Right forelimb (tissue), 1 donor: ENCODE measurements at regions not wholly inside any gene's neighbourhood (a gene's known extent, or its start where the extent isn't known, plus 50 kb on each side); places are given as distances from the start of the nearest gene placed in this dataset.
"Not testable (repeated sequence)": the region's sequence is repeated elsewhere in the genome, so short reads cannot be mapped to it uniquely, and the experiment has no call there.

Source experiments
- DNase-seq: peaks from one replicate; pipeline ENCODE4 v3.0.0-alpha.2; 2018

- DNase-seq = no peak
These were observed 126.9 kb upstream of the BCOR start for GRCh38 chrX:40224658-40225057.

- DNase-seq = not testable (repeated sequence)
These were observed 124.9 kb upstream of the BCOR start for GRCh38 chrX:40222612-40223011.

GRCh38 chrX:40213092-40213491 is 115.3 kb upstream of the BCOR start:
- DNase-seq = no peak

- DNase-seq = no peak
These were observed 112.3 kb upstream of the BCOR start for GRCh38 chrX:40209951-40210617.

- DNase-seq = no peak
These were observed 109.9 kb upstream of the BCOR start for GRCh38 chrX:40207626-40208025.

GRCh38 chrX:40205471-40205870 is 107.7 kb upstream of the BCOR start:
- no peak for DNase-seq

GRCh38 chrX:40202456-40202855 is 104.7 kb upstream of the BCOR start:
- DNase-seq = no peak

- no peak for DNase-seq
These were observed 103.6 kb upstream of the BCOR start for GRCh38 chrX:40201329-40201885.

- no peak for DNase-seq
These were observed 101.9 kb upstream of the BCOR start for GRCh38 chrX:40199704-40200103.

- DNase-seq = no peak
These were observed 99.3 kb upstream of the BCOR start for GRCh38 chrX:40197071-40197470.

- no peak for DNase-seq
These were observed 97.6 kb upstream of the BCOR start for GRCh38 chrX:40195368-40195767.

- DNase-seq = no peak
These were observed 94.4 kb upstream of the BCOR start for GRCh38 chrX:40192196-40192595.

GRCh38 chrX:40189637-40190036 is 91.9 kb upstream of the BCOR start:
- DNase-seq = no peak

- no peak for DNase-seq
These were observed 91.0 kb upstream of the BCOR start for GRCh38 chrX:40188573-40189417.

- DNase-seq = no peak
These were observed 87.2 kb upstream of the BCOR start for GRCh38 chrX:40184968-40185367.

GRCh38 chrX:40182615-40183014 is 84.9 kb upstream of the BCOR start:
- DNase-seq = no peak

GRCh38 chrX:40182095-40182494 is 84.3 kb upstream of the BCOR start:
- no peak for DNase-seq

GRCh38 chrX:40179283-40179682 is 81.5 kb upstream of the BCOR start:
- no peak for DNase-seq

GRCh38 chrX:40177942-40178715 is 80.4 kb upstream of the BCOR start:
- DNase-seq = no peak

GRCh38 chrX:40177489-40177888 is 79.7 kb upstream of the BCOR start:
- DNase-seq = no peak

- no peak for DNase-seq
These were observed 79.3 kb upstream of the BCOR start for GRCh38 chrX:40177117-40177430.

- DNase-seq = peak; percentile 80
These were observed 78.8 kb upstream of the BCOR start for GRCh38 chrX:40176351-40177116.
